ENCODE measurements at regions not wholly inside any gene's neighbourhood (a gene's known extent, or its start where the extent isn't known, plus 50 kb on each side); places are given as distances from the start of the nearest gene placed in this dataset.

GRCh38 chr2:211068108-211068780 is 511.8 kb downstream of the CPS1 start:
- no peak for DNase-seq

- no peak for DNase-seq
Measured at GRCh38 chr2:211070547-211070946, 514.1 kb downstream of the CPS1 start.

GRCh38 chr2:211077216-211077767 is 520.9 kb downstream of the CPS1 start:
- DNase-seq: no peak

GRCh38 chr2:211084352-211084751 is 528.0 kb downstream of the CPS1 start:
- no peak for DNase-seq

GRCh38 chr2:211085056-211085680 is 528.8 kb downstream of the CPS1 start:
- DNase-seq: no peak

GRCh38 chr2:211086049-211086448 is 529.6 kb downstream of the CPS1 start:
- no peak for DNase-seq

- no peak for DNase-seq
Measured at GRCh38 chr2:211089127-211089526, 532.7 kb downstream of the CPS1 start.

- no peak for DNase-seq
Measured at GRCh38 chr2:211093743-211094303, 537.4 kb downstream of the CPS1 start.

GRCh38 chr2:211103989-211104388 is 547.6 kb downstream of the CPS1 start:
- no peak for DNase-seq

- DNase-seq: no peak
Measured at GRCh38 chr2:211113334-211114175, 557.2 kb downstream of the CPS1 start.

- no peak for DNase-seq
Measured at GRCh38 chr2:211114826-211115455, 558.5 kb downstream of the CPS1 start.

- DNase-seq: no peak
Measured at GRCh38 chr2:211117026-211117425, 560.6 kb downstream of the CPS1 start.

- DNase-seq: no peak
Measured at GRCh38 chr2:211126256-211126655, 569.9 kb downstream of the CPS1 start.

- DNase-seq: no peak
Measured at GRCh38 chr2:211127501-211127900, 571.1 kb downstream of the CPS1 start.

GRCh38 chr2:211128287-211128686 is 571.9 kb downstream of the CPS1 start:
- no peak for DNase-seq

GRCh38 chr2:211129798-211130197 is 573.4 kb downstream of the CPS1 start:
- DNase-seq: no peak

GRCh38 chr2:211132046-211132445 is 575.6 kb downstream of the CPS1 start:
- DNase-seq: no peak

- DNase-seq: no peak
Measured at GRCh38 chr2:211132573-211132972, 576.2 kb downstream of the CPS1 start.

- DNase-seq: no peak
Measured at GRCh38 chr2:211133766-211134165, 577.4 kb downstream of the CPS1 start.

GRCh38 chr2:211138551-211138950 is 582.2 kb downstream of the CPS1 start:
- no peak for DNase-seq

- DNase-seq: no peak
Measured at GRCh38 chr2:211141646-211142045, 585.2 kb downstream of the CPS1 start.

GRCh38 chr2:211144078-211144477 is 587.7 kb downstream of the CPS1 start:
- no peak for DNase-seq

Data from NK-92 treated with Interleukin-12 subunit alpha and Interleukin-12 subunit beta, amount 100 ng/mL, for 24 hours (cell line).